ENCODE measurements at regions not wholly inside any gene's neighbourhood (a gene's known extent, or its start where the extent isn't known, plus 50 kb on each side); places are given as distances from the start of the nearest gene placed in this dataset.

DNA sequence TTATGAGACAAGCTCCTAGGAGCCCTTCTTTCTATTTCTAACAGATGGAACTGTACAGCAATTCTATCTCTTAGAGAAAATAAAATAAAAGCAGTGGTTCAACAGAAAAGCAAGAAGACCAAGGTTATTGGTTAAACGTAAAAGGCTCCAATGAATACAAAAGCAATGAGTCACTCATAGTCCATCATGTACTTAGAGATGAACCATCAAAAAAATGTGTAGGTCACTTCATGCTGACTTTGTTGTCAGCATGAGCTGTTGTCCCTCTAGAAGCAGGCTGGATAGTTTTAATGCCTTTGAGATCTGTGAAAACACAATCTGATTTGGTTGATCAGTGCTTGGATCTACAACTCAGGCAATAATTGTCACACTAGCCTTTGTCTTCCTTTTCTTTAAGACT lies 378.6 kb upstream of the ANXA10 start:
- TF ChIP-seq, protein P1, sequence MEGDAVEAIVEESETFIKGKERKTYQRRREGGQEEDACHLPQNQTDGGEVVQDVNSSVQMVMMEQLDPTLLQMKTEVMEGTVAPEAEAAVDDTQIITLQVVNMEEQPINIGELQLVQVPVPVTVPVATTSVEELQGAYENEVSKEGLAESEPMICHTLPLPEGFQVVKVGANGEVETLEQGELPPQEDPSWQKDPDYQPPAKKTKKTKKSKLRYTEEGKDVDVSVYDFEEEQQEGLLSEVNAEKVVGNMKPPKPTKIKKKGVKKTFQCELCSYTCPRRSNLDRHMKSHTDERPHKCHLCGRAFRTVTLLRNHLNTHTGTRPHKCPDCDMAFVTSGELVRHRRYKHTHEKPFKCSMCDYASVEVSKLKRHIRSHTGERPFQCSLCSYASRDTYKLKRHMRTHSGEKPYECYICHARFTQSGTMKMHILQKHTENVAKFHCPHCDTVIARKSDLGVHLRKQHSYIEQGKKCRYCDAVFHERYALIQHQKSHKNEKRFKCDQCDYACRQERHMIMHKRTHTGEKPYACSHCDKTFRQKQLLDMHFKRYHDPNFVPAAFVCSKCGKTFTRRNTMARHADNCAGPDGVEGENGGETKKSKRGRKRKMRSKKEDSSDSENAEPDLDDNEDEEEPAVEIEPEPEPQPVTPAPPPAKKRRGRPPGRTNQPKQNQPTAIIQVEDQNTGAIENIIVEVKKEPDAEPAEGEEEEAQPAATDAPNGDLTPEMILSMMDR (conservative IDR thresholded peaks at IDR 0.05), result no peak
- Mint-ChIP-seq H3K27me3 (ENCODE audit: low read depth) (no peaks in the 10 kb centered on the region), H3K27ac (ENCODE audit: unreplicated experiment) (no peak overlapping the region), H3K36me3 (ENCODE audit: low read depth) (no peaks in the 10 kb centered on the region), H3K4me1 (no peaks in the 10 kb centered on the region), H3K9me3 (no peaks in the 10 kb centered on the region), H3K4me3 (no peak overlapping the region)
- no peak for DNase-seq (ENCODE audit: low read depth, low spot score)

DNA sequence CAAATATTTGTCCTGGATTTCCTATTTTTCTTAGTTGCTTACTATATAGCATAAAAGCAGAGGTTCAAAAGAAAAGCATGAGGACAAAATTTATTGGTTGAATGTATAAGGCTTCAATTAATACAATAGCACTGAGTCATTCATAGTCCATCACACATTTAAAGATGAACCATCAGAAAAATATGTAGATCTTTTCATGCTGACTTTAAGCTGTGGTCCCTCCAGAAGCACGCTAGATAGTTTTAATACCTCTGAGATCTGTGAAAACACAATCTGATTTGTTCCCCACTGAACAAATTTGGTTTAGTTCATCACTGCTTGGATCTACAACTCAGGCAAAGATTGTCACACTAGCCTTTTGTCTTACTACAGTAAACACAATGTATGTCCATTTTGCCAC lies 377.2 kb upstream of the ANXA10 start:
- Mint-ChIP-seq H3K27me3 (ENCODE audit: low read depth) (no peaks in the 10 kb centered on the region), H3K27ac (ENCODE audit: unreplicated experiment) (no peak overlapping the region), H3K4me1 (no peaks in the 10 kb centered on the region), H3K4me3 (no peak overlapping the region), H3K9me3 (no peaks in the 10 kb centered on the region), H3K36me3 (ENCODE audit: low read depth) (no peaks in the 10 kb centered on the region)
- DNase-seq (ENCODE audit: low read depth, low spot score), result no peak
- TF ChIP-seq, protein P1 (conservative IDR thresholded peaks at IDR 0.05), result no peak

DNA sequence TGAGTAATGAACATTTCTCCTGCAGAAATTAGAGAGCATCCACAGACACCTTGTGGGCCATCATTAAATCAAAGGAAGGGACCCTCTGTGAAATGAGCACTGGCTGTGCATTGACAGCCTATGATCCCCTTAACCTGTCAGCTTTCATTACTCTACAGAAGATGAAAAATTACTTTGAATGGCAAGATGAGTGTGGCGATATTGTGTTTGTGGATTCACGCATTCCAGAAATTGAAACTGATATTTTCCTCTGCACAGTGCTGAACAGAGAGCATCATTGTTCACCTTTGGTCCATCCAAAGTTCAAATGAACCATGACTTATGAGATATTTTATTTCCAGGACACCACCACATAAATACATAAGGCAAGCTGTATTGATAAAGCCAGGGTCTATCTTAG lies 374.8 kb upstream of the ANXA10 start:
- Mint-ChIP-seq H3K27me3 (ENCODE audit: low read depth) (no peaks in the 10 kb centered on the region), H3K27ac (ENCODE audit: unreplicated experiment) (no peak overlapping the region), H3K4me1 (no peaks in the 10 kb centered on the region), H3K9me3 (no peaks in the 10 kb centered on the region), H3K36me3 (ENCODE audit: low read depth) (no peaks in the 10 kb centered on the region), H3K4me3 (no peak overlapping the region)
- TF ChIP-seq, protein P1 (conservative IDR thresholded peaks at IDR 0.05), result no peak
- DNase-seq (ENCODE audit: low read depth, low spot score), result no peak

DNA sequence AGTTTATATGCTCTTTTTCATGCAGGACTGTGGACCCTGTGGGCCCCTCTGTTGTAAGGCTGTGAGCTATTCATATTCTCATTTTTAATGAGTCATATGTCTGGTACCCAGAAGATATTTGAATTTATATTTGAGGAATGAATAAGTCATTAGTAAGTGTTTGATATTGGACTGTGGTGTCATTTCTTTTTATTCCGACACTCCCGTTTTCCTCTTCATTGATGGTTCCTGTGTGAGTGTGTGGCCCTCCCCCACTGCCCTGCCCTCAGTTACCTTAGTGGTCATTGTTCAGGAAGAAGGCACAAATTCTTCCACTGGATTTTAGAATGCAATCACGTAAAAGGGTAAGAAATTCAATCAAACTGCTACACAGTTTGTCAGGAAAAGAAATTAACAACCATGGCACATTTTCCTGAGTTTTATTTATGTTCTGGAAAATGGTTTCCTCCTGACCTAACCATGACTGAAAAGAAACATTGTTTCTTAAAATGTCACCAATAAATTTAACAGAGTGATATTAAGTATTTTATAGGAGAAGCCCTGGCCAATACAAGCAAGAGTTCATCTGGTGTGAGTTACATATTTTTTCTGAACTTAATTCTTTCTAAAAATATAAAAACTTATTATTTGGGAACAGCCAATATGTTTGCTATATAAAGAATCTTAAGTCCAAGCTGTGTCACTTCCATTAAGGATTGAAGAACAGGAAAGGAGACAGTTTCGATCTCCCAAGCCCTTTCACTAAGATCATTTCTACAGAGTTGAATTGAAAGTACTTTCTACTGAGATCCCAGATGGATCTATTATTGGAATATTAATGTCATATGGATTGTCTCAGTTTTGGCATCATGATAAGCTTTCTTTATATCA lies 370.5 kb upstream of the ANXA10 start:
- Mint-ChIP-seq H3K27me3 (ENCODE audit: low read depth) (no peaks in the 10 kb centered on the region), H3K27ac (ENCODE audit: unreplicated experiment) (no peak overlapping the region), H3K4me1 (no peaks in the 10 kb centered on the region), H3K4me3 (no peak overlapping the region), H3K36me3 (ENCODE audit: low read depth) (no peaks in the 10 kb centered on the region), H3K9me3 (no peaks in the 10 kb centered on the region)
- DNase-seq (ENCODE audit: low read depth, low spot score), result no peak
- TF ChIP-seq, protein P1 (conservative IDR thresholded peaks at IDR 0.05), result no peak

DNA sequence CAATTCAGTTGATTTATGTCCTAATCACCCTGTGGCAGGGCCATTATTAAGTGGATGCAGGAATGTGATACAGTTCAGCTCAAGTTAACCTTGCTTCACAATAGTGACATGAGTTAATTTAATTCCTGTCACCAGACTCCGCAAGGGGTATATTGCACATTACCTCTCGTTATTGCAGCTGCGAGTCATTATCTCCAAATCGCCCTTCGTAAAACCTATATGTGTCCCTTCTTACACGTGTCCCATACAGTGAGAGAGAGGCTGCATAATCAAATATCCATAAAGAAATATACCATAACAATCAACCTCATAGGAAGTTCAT lies 369.9 kb upstream of the ANXA10 start:
- Mint-ChIP-seq H3K27ac (ENCODE audit: unreplicated experiment) (no peak overlapping the region), H3K36me3 (ENCODE audit: low read depth) (no peaks in the 10 kb centered on the region), H3K4me1 (no peaks in the 10 kb centered on the region), H3K4me3 (no peak overlapping the region), H3K27me3 (ENCODE audit: low read depth) (no peaks in the 10 kb centered on the region), H3K9me3 (no peaks in the 10 kb centered on the region)
- DNase-seq (ENCODE audit: low read depth, low spot score), result no peak
- TF ChIP-seq, protein P1 (conservative IDR thresholded peaks at IDR 0.05), result no peak

Data from neural crest cell (in vitro differentiated cells).